Endothelial cell of umbilical vein (primary cell): ENCODE measurements at regions not wholly inside any gene's neighbourhood (a gene's known extent, or its start where the extent isn't known, plus 50 kb on each side); places are given as distances from the start of the nearest gene placed in this dataset.

ENCODE experiments used
- BruUV-seq: library from RNA; stranded (reverse); fragments of 400-500 nt; replicated peaks from 2 replicates; lab custom pipeline; 2021; lab: Mats Ljungman, UMichigan
- CTCF ChIA-PET: fragments of 300-600, 350-600 bp; sonication (Branson Sonifier 250); formaldehyde crosslinking; loops from one replicate; lab custom pipeline; 2021; ENCODE audit warnings: antibody characterized with exemption, inconsistent platforms; lab: Charles Lee
- POLR2A ChIA-PET: fragments of 300-600, 350-600 bp; sonication (Branson Sonifier 250); formaldehyde crosslinking; loops from one replicate; lab custom pipeline; 2021; ENCODE audit warnings: antibody characterized with exemption, inconsistent platforms; lab: Charles Lee
- DNase-seq: peaks from one replicate; pipeline ENCODE4 v3.0.0-alpha.2; 2011; ENCODE audit warnings: low read depth, low spot score
- FAIRE-seq: peaks from 2 replicates; lab custom pipeline; 2011; peaks lifted over from hg19 to GRCh38; lab: Jason Lieb, UNC
- H2AFZ ChIP-seq: 2 replicates; pipeline ENCODE4 v1.6.0; 2012; ENCODE audit warnings: low read depth, low read length, control low read depth, inconsistent platforms
- H3K27ac ChIP-seq: 2 replicates; pipeline ENCODE4 v1.5.1; 2011; ENCODE audit warnings: low read depth, mild to moderate bottlenecking, control low read depth, low read length, moderate library complexity; ENCODE audit not compliant: insufficient read depth
- H3K27me3 ChIP-seq, 2 experiments: 2 replicates each; pipeline versions ENCODE4 v1.6.0 to v1.6.1; 2011; ENCODE audit warnings: low read length in 2 of 2, mixed read lengths in 1 of 2; ENCODE audit not compliant: control insufficient read depth in 2 of 2, insufficient read depth in 2 of 2
- H3K36me3 ChIP-seq, 2 experiments: 2 replicates in 1 of 2; 3 replicates in 1 of 2; pipeline ENCODE4 v1.5.1; 2011; ENCODE audit warnings: low read length in 2 of 2, mild to moderate bottlenecking in 1 of 2, moderate library complexity in 1 of 2; ENCODE audit not compliant: control insufficient read depth in 2 of 2, insufficient read depth in 2 of 2; ENCODE audit errors: extremely low read depth in 1 of 2
- H3K4me1 ChIP-seq: 3 replicates; pipeline ENCODE4 v1.5.1; 2011; ENCODE audit warnings: mild to moderate bottlenecking, low read length; ENCODE audit not compliant: control insufficient read depth, insufficient read depth; ENCODE audit errors: extremely low read depth
- H3K4me2 ChIP-seq: 2 replicates; pipeline ENCODE4 v1.6.1; 2011; ENCODE audit warnings: low read length, control low read depth, mixed read lengths; ENCODE audit not compliant: insufficient read depth
- H3K4me3 ChIP-seq, 3 experiments: fragments of 200-600 bp in 1 of 3; sonication (generic), shearing (Covaris generic) in 1 of 3; replicated peaks in 1 of 3; 2 replicates each; pipeline ENCODE4 v1.5.1; 2011 to 2016; ENCODE audit warnings: control low read depth in 3 of 3, low read length in 3 of 3, mild to moderate bottlenecking in 2 of 3, inconsistent platforms in 1 of 3, low read depth in 1 of 3, moderate library complexity in 1 of 3; ENCODE audit not compliant: insufficient read depth in 1 of 3
- H3K79me2 ChIP-seq: 2 replicates; pipeline ENCODE4 v1.6.0; 2012; ENCODE audit warnings: low read length, inconsistent platforms; ENCODE audit not compliant: control insufficient read depth, insufficient read depth
- H3K9ac ChIP-seq: replicated peaks from 2 replicates; pipeline ENCODE3; 2011; ENCODE audit warnings: low read length, control low read depth; ENCODE audit not compliant: insufficient read depth; ENCODE audit errors: extremely low read depth
- H3K9me1 ChIP-seq: replicated peaks from 3 replicates; pipeline ENCODE4 v1.6.0; 2011; ENCODE audit warnings: mild to moderate bottlenecking, low read length; ENCODE audit not compliant: control insufficient read depth, insufficient read depth; ENCODE audit errors: extremely low read depth
- H3K9me3 ChIP-seq: replicated peaks from 2 replicates; pipeline ENCODE4 v1.5.1; 2012; ENCODE audit warnings: low read length, inconsistent platforms; ENCODE audit not compliant: control insufficient read depth, insufficient read depth
- H4K20me1 ChIP-seq: replicated peaks from 2 replicates; pipeline ENCODE3; 2011; ENCODE audit warnings: mild to moderate bottlenecking, low read length; ENCODE audit not compliant: control insufficient read depth, insufficient read depth; ENCODE audit errors: extremely low read depth
- CTCF ChIP-seq, 2 donors: IDR thresholded peaks; 1 replicate in 1 of 2; 2 replicates in 1 of 2; pipeline ENCODE4 v1.5.1; 2011; ENCODE audit warnings: low read length in 2 of 2, mild to moderate bottlenecking in 2 of 2, moderate library complexity in 2 of 2, control low read depth in 1 of 2, inconsistent platforms in 1 of 2, low read depth in 1 of 2; ENCODE audit not compliant: insufficient read depth in 1 of 2; ENCODE audit errors: extremely low read depth in 1 of 2
- FOS ChIP-seq: IDR thresholded peaks from 2 replicates; pipeline ENCODE4 v1.6.1; 2011; ENCODE audit warnings: mild to moderate bottlenecking, low read length, moderate library complexity, borderline replicate concordance; ENCODE audit not compliant: insufficient read depth
- JUN ChIP-seq: IDR thresholded peaks from 2 replicates; pipeline ENCODE4 v1.6.1; 2011; ENCODE audit warnings: borderline replicate concordance, low read depth; ENCODE audit not compliant: insufficient read length, insufficient read depth
- MAX ChIP-seq: IDR thresholded peaks from 2 replicates; pipeline ENCODE4 v1.6.1; 2011; ENCODE audit not compliant: insufficient read depth, insufficient read length
- MYC ChIP-seq: IDR thresholded peaks from one replicate; pipeline ENCODE4 v1.6.1; 2011; ENCODE audit warnings: mild to moderate bottlenecking, low read depth, low read length
- POLR2A ChIP-seq: IDR thresholded peaks from 2 replicates; pipeline ENCODE4 v1.6.1; 2012; ENCODE audit warnings: low read depth, mild to moderate bottlenecking, control low read depth, low read length
- POLR2AphosphoS5 ChIP-seq: IDR thresholded peaks from 2 replicates; pipeline ENCODE4 v1.6.1; 2012; ENCODE audit warnings: low read depth, mild to moderate bottlenecking, control low read depth, low read length, moderate library complexity; ENCODE audit not compliant: insufficient read depth
- dilution Hi-C: fragments of 300-500 bp; cut with MboI; formaldehyde crosslinking; loops from one replicate; pipeline ENCODE4 v1.15.0; 2019; ENCODE audit warnings: low sequenced_read_pairs; ENCODE audit not compliant: extremely low pct_ligation_motif_present
- intact Hi-C: fragments of 100-400 bp; cut with micrococcal nuclease; formaldehyde crosslinking; loops from one replicate; pipeline ENCODE4 v1.10.0; 2022

GRCh38 chr2:104758199-104758620, 95.7 kb upstream of the POU3F3 start:
- Histone ChIP-seq H3K79me2 (no peaks in the 10 kb centered on the region), H3K4me1 (no peaks in the 10 kb centered on the region), H2AFZ (no peak overlapping the region), H4K20me1 (no peaks in the 10 kb centered on the region), H3K36me3 (no peaks in the 10 kb centered on the region), H3K9me3 (no peaks in the 10 kb centered on the region), H3K9me1 (no peaks in the 10 kb centered on the region), H3K27ac (no peak overlapping the region), H3K27me3 (no peaks in the 10 kb centered on the region), H3K4me2 (no peak overlapping the region), H3K4me3 (no peak overlapping the region), H3K9ac (no peak overlapping the region)
- TF ChIP-seq JUN (no peak), MAX (no peak), POLR2A (no peak), FOS (no peak)
- FAIRE-seq (no peak), DNase-seq (no peak)
- BruUV-seq: no TSS peak
- ChIA-PET CTCF (no interaction called here), POLR2A (no interaction called here)
- dilution Hi-C loops: no loop called here
- intact Hi-C loops: no loop called here

- Histone ChIP-seq H3K27ac (no peak overlapping the region), H3K36me3 (no peaks in the 10 kb centered on the region), H3K4me3 (no peak overlapping the region), H3K9me1 (no peaks in the 10 kb centered on the region), H4K20me1 (no peaks in the 10 kb centered on the region), H3K79me2 (no peaks in the 10 kb centered on the region), H3K9ac (no peak overlapping the region), H3K4me2 (no peak overlapping the region), H3K27me3 (no peaks in the 10 kb centered on the region), H3K9me3 (peaks cover 2% of the 10 kb centered on the region), H3K4me1 (no peaks in the 10 kb centered on the region), H2AFZ (no peak overlapping the region)
- BruUV-seq: no TSS peak
- TF ChIP-seq FOS: no peak
- TF ChIP-seq JUN: no peak
- no peak for TF ChIP-seq MYC
- TF ChIP-seq POLR2AphosphoS5: no peak
- no peak for TF ChIP-seq MAX
- no peak for TF ChIP-seq CTCF (IDR thresholded peaks at IDR 0.05; ENCODE audit: extremely low read depth in 1 of 2, insufficient read depth in 1 of 2, low read depth in 1 of 2, low read length in 2 of 2)
- CTCF ChIA-PET: no interaction called here
- POLR2A ChIA-PET: no interaction called here
- intact Hi-C loops (no loop called here), dilution Hi-C loops (no loop called here)
- DNase-seq (no peak), FAIRE-seq (no peak)
Observed at GRCh38 chr2:104762031-104762430, 91.9 kb upstream of the POU3F3 start.
